ENCODE measurements at regions not wholly inside any gene's neighbourhood (a gene's known extent, or its start where the extent isn't known, plus 50 kb on each side); places are given as distances from the start of the nearest gene placed in this dataset.
A peak's percentile ranks its signal among the peaks of the same experiment; 100 is the strongest.
"Not testable (repeated sequence)": the region's sequence is repeated elsewhere in the genome, so short reads cannot be mapped to it uniquely, and the experiment has no call there.

- ATAC-seq, result no peak
Measured at GRCh38 chr18:79579807-79580497, 99.7 kb upstream of the CTDP1 start.

GRCh38 chr18:79580498-79581171, 99.0 kb upstream of the CTDP1 start:
- DNase-seq (ENCODE audit: low spot score), result no peak
- no peak for ATAC-seq

More at GRCh38 chr18:79579807-79580497, 99.7 kb upstream of the CTDP1 start:
- no peak for DNase-seq (ENCODE audit: low spot score)

GRCh38 chr18:79581406-79581805, 98.2 kb upstream of the CTDP1 start:
- no peak for DNase-seq (ENCODE audit: low spot score)
- no peak for ATAC-seq

- ATAC-seq, result no peak
- DNase-seq (ENCODE audit: low spot score), result no peak
Measured at GRCh38 chr18:79581911-79582310, 97.7 kb upstream of the CTDP1 start.

- no peak for ATAC-seq
- DNase-seq (ENCODE audit: low spot score), result no peak
Measured at GRCh38 chr18:79582978-79583377, 96.6 kb upstream of the CTDP1 start.

- DNase-seq (ENCODE audit: low spot score), result no peak
Measured at GRCh38 chr18:79583426-79583825, 96.2 kb upstream of the CTDP1 start.

GRCh38 chr18:79583984-79584401, 95.6 kb upstream of the CTDP1 start:
- ATAC-seq (no peak), DNase-seq (ENCODE audit: low spot score) (no peak)

More at GRCh38 chr18:79583426-79583825, 96.2 kb upstream of the CTDP1 start:
- no peak for ATAC-seq

GRCh38 chr18:79584491-79585394, 94.9 kb upstream of the CTDP1 start:
- DNase-seq (ENCODE audit: low spot score) (no peak), ATAC-seq (no peak)

- ATAC-seq, result no peak
- no peak for DNase-seq (ENCODE audit: low spot score)
Measured at GRCh38 chr18:79585395-79586370, 93.9 kb upstream of the CTDP1 start.

GRCh38 chr18:79586436-79587225, 93.0 kb upstream of the CTDP1 start:
- no peak for DNase-seq (ENCODE audit: low spot score)
- no peak for ATAC-seq

- no peak for DNase-seq (ENCODE audit: low spot score)
- no peak for ATAC-seq
Measured at GRCh38 chr18:79587226-79587741, 92.3 kb upstream of the CTDP1 start.

GRCh38 chr18:79587779-79588635, 91.6 kb upstream of the CTDP1 start:
- DNase-seq (ENCODE audit: low spot score), result no peak
- ATAC-seq, result no peak

GRCh38 chr18:79588636-79589481, 90.7 kb upstream of the CTDP1 start:
- ATAC-seq (peak; percentile 47), DNase-seq (ENCODE audit: low spot score) (no peak)

GRCh38 chr18:79589601-79590091, 90.0 kb upstream of the CTDP1 start:
- ATAC-seq (no peak), DNase-seq (ENCODE audit: low spot score) (no peak)

- DNase-seq (ENCODE audit: low spot score) (no peak), ATAC-seq (no peak)
Measured at GRCh38 chr18:79590191-79591031, 89.2 kb upstream of the CTDP1 start.

GRCh38 chr18:79591032-79591308, 88.6 kb upstream of the CTDP1 start:
- DNase-seq (ENCODE audit: low spot score) (no peak), ATAC-seq (no peak)

- not testable (repeated sequence) for DNase-seq (ENCODE audit: low spot score); ATAC-seq
Measured at GRCh38 chr18:79592684-79593083, 86.9 kb upstream of the CTDP1 start.

Measured in left lobe of liver (tissue), 2 donors.